ENCODE measurements at regions not wholly inside any gene's neighbourhood (a gene's known extent, or its start where the extent isn't known, plus 50 kb on each side); places are given as distances from the start of the nearest gene placed in this dataset.

- no peak for TF ChIP-seq CTCF (IDR thresholded peaks at IDR 0.05)
- no peak for TF ChIP-seq POLR2A (IDR thresholded peaks at IDR 0.05)
Observed at GRCh38 chr10:42113158-42113450, 525.3 kb downstream of the ZNF33B start.

Measured in lower leg skin (tissue), 3 donors.